SK-N-SH (cell line): ENCODE measurements at regions not wholly inside any gene's neighbourhood (a gene's known extent, or its start where the extent isn't known, plus 50 kb on each side); places are given as distances from the start of the nearest gene placed in this dataset.

ENCODE experiments used
- CTCF ChIA-PET: fragments of 300-600, 350-600 bp; formaldehyde crosslinking; extraction: SDS; loops from one replicate; lab custom pipeline; 2021; lab: Yijun Ruan, JAX
- POLR2A ChIA-PET: fragments of 350-600 bp; sonication (Branson Sonifier 250); formaldehyde crosslinking; extraction: SDS; loops from one replicate; lab custom pipeline; 2020; ENCODE audit warnings: antibody characterized with exemption, inconsistent platforms; lab: Yijun Ruan, JAX
- DNase-seq: peaks from one replicate; pipeline ENCODE4 v3.0.0; 2012
- H2AFZ ChIP-seq: fragments of 200-600 bp; sonication (generic); 2 replicates; pipeline ENCODE4 v1.8.1; 2016; ENCODE audit warnings: antibody characterized with exemption, mild to moderate bottlenecking, low read depth
- H3F3A ChIP-seq: fragments of 200-600 bp; sonication (generic); replicated peaks from 2 replicates; pipeline ENCODE3; 2016; ENCODE audit warnings: antibody characterized with exemption, mild to moderate bottlenecking; ENCODE audit not compliant: insufficient read depth
- H3K27ac ChIP-seq, 2 experiments: fragments of 200-500 bp in 1 of 2; fragments of 200-600 bp in 1 of 2; sonication (Bioruptor generic) in 1 of 2; sonication (generic), shearing (Covaris generic) in 1 of 2; 2 replicates each; pipeline versions ENCODE4 v1.5.1 to v1.6.1; 2014 to 2016; ENCODE audit warnings: low read depth in 2 of 2, inconsistent platforms in 1 of 2, low read length in 1 of 2, mild to moderate bottlenecking in 1 of 2, mixed read lengths in 1 of 2
- H3K27me3 ChIP-seq: fragments of 200-600 bp; sonication (generic), shearing (Covaris generic); 2 replicates; pipeline ENCODE4 v1.6.1; 2016; ENCODE audit warnings: mixed run types; ENCODE audit not compliant: insufficient read depth
- H3K36me3 ChIP-seq, 2 experiments: fragments of 200-500 bp in 1 of 2; fragments of 200-600 bp in 1 of 2; sonication (Bioruptor generic) in 1 of 2; sonication (generic) in 1 of 2; replicated peaks in 1 of 2; 2 replicates each; pipeline versions ENCODE3 to v1.5.1; 2014 to 2016; ENCODE audit warnings: low read length in 1 of 2, mild to moderate bottlenecking in 1 of 2; ENCODE audit not compliant: insufficient read depth in 2 of 2, control insufficient read depth in 1 of 2
- H3K4me1 ChIP-seq, 2 experiments: fragments of 200-500 bp in 1 of 2; fragments of 200-600 bp in 1 of 2; sonication (Bioruptor generic) in 1 of 2; sonication (generic), shearing (Covaris generic) in 1 of 2; 2 replicates each; pipeline versions ENCODE4 v1.5.1 to v1.6.1; 2014 to 2016; ENCODE audit warnings: low read depth in 1 of 2, low read length in 1 of 2, mixed run types in 1 of 2; ENCODE audit not compliant: insufficient read depth in 2 of 2, control insufficient read depth in 1 of 2
- H3K4me2 ChIP-seq: fragments of 200-600 bp; sonication (generic), shearing (Covaris generic); 2 replicates; pipeline ENCODE4 v1.6.1; 2017; ENCODE audit warnings: mixed run types
- H3K4me3 ChIP-seq, 2 experiments: fragments of 200-500 bp in 1 of 2; fragments of 200-600 bp in 1 of 2; sonication (Bioruptor generic) in 1 of 2; sonication (generic), shearing (Covaris generic) in 1 of 2; 2 replicates each; pipeline versions ENCODE4 v1.5.1 to v1.8.1; 2014 to 2016; ENCODE audit warnings: low read depth in 2 of 2, inconsistent platforms in 1 of 2, low read length in 1 of 2, mild to moderate bottlenecking in 1 of 2, mixed read lengths in 1 of 2, moderate library complexity in 1 of 2
- H3K79me2 ChIP-seq: fragments of 200-600 bp; sonication (generic); 2 replicates; pipeline ENCODE4 v1.8.1; 2017; ENCODE audit warnings: mild to moderate bottlenecking; ENCODE audit not compliant: insufficient read depth
- H3K9ac ChIP-seq: fragments of 200-600 bp; sonication (generic); 2 replicates; pipeline ENCODE4 v1.6.1; 2017; ENCODE audit warnings: mixed run types
- H3K9me2 ChIP-seq: fragments of 200-600 bp; sonication (generic); 2 replicates; pipeline ENCODE4 v1.6.1; 2017; ENCODE audit warnings: mixed run types
- H3K9me3 ChIP-seq: fragments of 200-600 bp; sonication (generic); 2 replicates; pipeline ENCODE4 v1.6.1; 2017; ENCODE audit warnings: mixed run types, mild to moderate bottlenecking, moderate library complexity
- H4K20me1 ChIP-seq: fragments of 200-600 bp; sonication (generic); 2 replicates; pipeline ENCODE4 v1.6.1; 2017; ENCODE audit warnings: mild to moderate bottlenecking, mixed run types; ENCODE audit not compliant: insufficient read depth
- CTCF ChIP-seq: fragments of 200-600 bp; sonication (generic); IDR thresholded peaks from 2 replicates; pipeline ENCODE4 v1.6.1; 2017; ENCODE audit warnings: antibody characterized with exemption, mild to moderate bottlenecking, moderate library complexity
- ELF1 ChIP-seq: IDR thresholded peaks from 2 replicates; pipeline ENCODE4 v1.4.0; 2012
- FOXJ3 ChIP-seq: sonication (generic); formaldehyde crosslinking; IDR thresholded peaks from 2 replicates; pipeline ENCODE4 v1.5.1; 2020; ENCODE audit warnings: mild to moderate bottlenecking, missing genetic modification reagents
- GABPA ChIP-seq: IDR thresholded peaks from 2 replicates; pipeline ENCODE4 v1.4.0; 2012; ENCODE audit warnings: low read depth, mild to moderate bottlenecking
- RAD21 ChIP-seq: IDR thresholded peaks from 2 replicates; pipeline ENCODE4 v1.6.1; 2012; ENCODE audit warnings: mild to moderate bottlenecking, low read length
- RCOR1 ChIP-seq: fragments of 150-350 bp; IDR thresholded peaks from 2 replicates; pipeline ENCODE4 v1.6.1; 2017; ENCODE audit warnings: antibody characterized with exemption, low read length
- TAF1 ChIP-seq: IDR thresholded peaks from 2 replicates; pipeline ENCODE4 v1.6.1; 2012; ENCODE audit warnings: low read depth, mild to moderate bottlenecking, low read length, moderate library complexity, borderline replicate concordance
- USF1 ChIP-seq: IDR thresholded peaks from 2 replicates; pipeline ENCODE4 v1.4.0; 2012; ENCODE audit warnings: low read depth, borderline replicate concordance
- USF2 ChIP-seq: fragments of 150-350 bp; IDR thresholded peaks from 2 replicates; pipeline ENCODE4 v1.6.1; 2017; ENCODE audit warnings: antibody characterized with exemption, low read length, low read depth, borderline replicate concordance
- YY1 ChIP-seq: IDR thresholded peaks from 2 replicates; pipeline ENCODE4 v1.4.0; 2012; ENCODE audit warnings: low read depth, mild to moderate bottlenecking
- WGBS: methylation state at CpG from one replicate; pipeline ENCODE4 v1.1.6; 2017; ENCODE audit warnings: low lambda C conversion rate; 5-methylcytosine and 5-hydroxymethylcytosine counted together
- TF ChIP-seq, protein P1 (sequence below): IDR thresholded peaks from 2 replicates; pipeline ENCODE4 v1.4.0; 2012; ENCODE audit warnings: low read depth, borderline replicate concordance
- TF ChIP-seq, protein P2 (sequence below): IDR thresholded peaks from 2 replicates; pipeline ENCODE4 v1.4.0; 2012; ENCODE audit warnings: low read depth
- TF ChIP-seq, protein P3 (sequence below): IDR thresholded peaks from 2 replicates; pipeline ENCODE4 v1.6.1; 2012; ENCODE audit warnings: mild to moderate bottlenecking, low read depth, low read length, moderate library complexity

DNA sequence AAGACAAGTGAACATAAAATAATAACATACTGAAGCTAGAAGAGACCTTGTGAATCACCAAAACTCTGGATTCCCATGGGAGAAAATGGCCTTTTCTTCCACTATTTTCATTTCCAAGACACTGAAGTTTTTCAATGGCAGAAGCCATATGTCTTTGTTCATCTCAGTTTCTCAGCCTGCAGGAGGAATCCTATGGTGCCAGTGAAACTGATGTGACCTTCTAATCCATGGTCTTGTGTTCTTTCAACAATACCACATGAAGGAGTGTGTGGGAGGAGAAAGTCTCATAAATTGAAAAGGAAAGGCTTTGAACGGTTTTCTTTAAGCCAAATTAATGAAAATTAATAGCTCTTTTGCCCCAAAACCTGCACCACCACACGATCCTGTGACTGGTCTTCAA, 257.3 kb downstream of the EPHA4 start:
- Histone ChIP-seq H3K27me3 (no peaks in the 10 kb centered on the region), H3K9me2 (no peaks in the 10 kb centered on the region), H3K36me3 (no peaks in the 10 kb centered on the region), H3K9me3 (no peaks in the 10 kb centered on the region), H3K27ac (no peak overlapping the region), H3K4me2 (no peak overlapping the region), H3K9ac (no peak overlapping the region), H4K20me1 (no peaks in the 10 kb centered on the region), H3K4me3 (no peak overlapping the region), H3K79me2 (no peaks in the 10 kb centered on the region), H3F3A (no peaks in the 10 kb centered on the region), H2AFZ (no peak overlapping the region), H3K4me1 (no peaks in the 10 kb centered on the region)
- DNase-seq = no peak
- whole genome bisulfite sequencing = 0% methylated on average over 2 of the region's 2 CpGs
- ChIA-PET POLR2A (no interaction called here), CTCF (no interaction called here)
- no peak for TF ChIP-seq RCOR1
- TF ChIP-seq, protein P1, sequence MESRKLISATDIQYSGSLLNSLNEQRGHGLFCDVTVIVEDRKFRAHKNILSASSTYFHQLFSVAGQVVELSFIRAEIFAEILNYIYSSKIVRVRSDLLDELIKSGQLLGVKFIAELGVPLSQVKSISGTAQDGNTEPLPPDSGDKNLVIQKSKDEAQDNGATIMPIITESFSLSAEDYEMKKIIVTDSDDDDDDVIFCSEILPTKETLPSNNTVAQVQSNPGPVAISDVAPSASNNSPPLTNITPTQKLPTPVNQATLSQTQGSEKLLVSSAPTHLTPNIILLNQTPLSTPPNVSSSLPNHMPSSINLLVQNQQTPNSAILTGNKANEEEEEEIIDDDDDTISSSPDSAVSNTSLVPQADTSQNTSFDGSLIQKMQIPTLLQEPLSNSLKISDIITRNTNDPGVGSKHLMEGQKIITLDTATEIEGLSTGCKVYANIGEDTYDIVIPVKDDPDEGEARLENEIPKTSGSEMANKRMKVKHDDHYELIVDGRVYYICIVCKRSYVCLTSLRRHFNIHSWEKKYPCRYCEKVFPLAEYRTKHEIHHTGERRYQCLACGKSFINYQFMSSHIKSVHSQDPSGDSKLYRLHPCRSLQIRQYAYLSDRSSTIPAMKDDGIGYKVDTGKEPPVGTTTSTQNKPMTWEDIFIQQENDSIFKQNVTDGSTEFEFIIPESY = no peak
- TF ChIP-seq CTCF = no peak
- TF ChIP-seq, protein P2, sequence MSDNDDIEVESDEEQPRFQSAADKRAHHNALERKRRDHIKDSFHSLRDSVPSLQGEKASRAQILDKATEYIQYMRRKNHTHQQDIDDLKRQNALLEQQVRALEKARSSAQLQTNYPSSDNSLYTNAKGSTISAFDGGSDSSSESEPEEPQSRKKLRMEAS = no peak
- TF ChIP-seq TAF1 = no peak
- TF ChIP-seq, protein P3, sequence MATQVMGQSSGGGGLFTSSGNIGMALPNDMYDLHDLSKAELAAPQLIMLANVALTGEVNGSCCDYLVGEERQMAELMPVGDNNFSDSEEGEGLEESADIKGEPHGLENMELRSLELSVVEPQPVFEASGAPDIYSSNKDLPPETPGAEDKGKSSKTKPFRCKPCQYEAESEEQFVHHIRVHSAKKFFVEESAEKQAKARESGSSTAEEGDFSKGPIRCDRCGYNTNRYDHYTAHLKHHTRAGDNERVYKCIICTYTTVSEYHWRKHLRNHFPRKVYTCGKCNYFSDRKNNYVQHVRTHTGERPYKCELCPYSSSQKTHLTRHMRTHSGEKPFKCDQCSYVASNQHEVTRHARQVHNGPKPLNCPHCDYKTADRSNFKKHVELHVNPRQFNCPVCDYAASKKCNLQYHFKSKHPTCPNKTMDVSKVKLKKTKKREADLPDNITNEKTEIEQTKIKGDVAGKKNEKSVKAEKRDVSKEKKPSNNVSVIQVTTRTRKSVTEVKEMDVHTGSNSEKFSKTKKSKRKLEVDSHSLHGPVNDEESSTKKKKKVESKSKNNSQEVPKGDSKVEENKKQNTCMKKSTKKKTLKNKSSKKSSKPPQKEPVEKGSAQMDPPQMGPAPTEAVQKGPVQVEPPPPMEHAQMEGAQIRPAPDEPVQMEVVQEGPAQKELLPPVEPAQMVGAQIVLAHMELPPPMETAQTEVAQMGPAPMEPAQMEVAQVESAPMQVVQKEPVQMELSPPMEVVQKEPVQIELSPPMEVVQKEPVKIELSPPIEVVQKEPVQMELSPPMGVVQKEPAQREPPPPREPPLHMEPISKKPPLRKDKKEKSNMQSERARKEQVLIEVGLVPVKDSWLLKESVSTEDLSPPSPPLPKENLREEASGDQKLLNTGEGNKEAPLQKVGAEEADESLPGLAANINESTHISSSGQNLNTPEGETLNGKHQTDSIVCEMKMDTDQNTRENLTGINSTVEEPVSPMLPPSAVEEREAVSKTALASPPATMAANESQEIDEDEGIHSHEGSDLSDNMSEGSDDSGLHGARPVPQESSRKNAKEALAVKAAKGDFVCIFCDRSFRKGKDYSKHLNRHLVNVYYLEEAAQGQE = no peak
- no peak for TF ChIP-seq FOXJ3
- no peak for TF ChIP-seq ELF1
- no peak for TF ChIP-seq USF1
- TF ChIP-seq USF2 = no peak
- TF ChIP-seq YY1 = no peak
- no peak for TF ChIP-seq RAD21
- TF ChIP-seq GABPA = no peak
